DMS153 treated with DMSO at 0.1 percent for 48 hours (cell line): ENCODE measurements at regions not wholly inside any gene's neighbourhood (a gene's known extent, or its start where the extent isn't known, plus 50 kb on each side); places are given as distances from the start of the nearest gene placed in this dataset.
"Not testable (repeated sequence)": the region's sequence is repeated elsewhere in the genome, so short reads cannot be mapped to it uniquely, and the experiment has no call there.

Source experiments
- DNase-seq: peaks from one replicate; lab custom pipeline; 2025; ENCODE audit not compliant: unreplicated experiment; lab: John Stamatoyannopoulos, UW

- DNase-seq, result no peak
Observed at GRCh38 chr13:50467156-50468110, 376.1 kb downstream of the DLEU7 start.

- DNase-seq, result no peak
Observed at GRCh38 chr13:50468849-50469669, 374.4 kb downstream of the DLEU7 start.

- not testable (repeated sequence) for DNase-seq
Observed at GRCh38 chr13:50473050-50473449, 370.4 kb downstream of the DLEU7 start.

GRCh38 chr13:50474088-50474662 is 369.3 kb downstream of the DLEU7 start:
- DNase-seq, result no peak

- DNase-seq, result no peak
Observed at GRCh38 chr13:50476577-50477285, 366.8 kb downstream of the DLEU7 start.

GRCh38 chr13:50481936-50482335 is 361.6 kb downstream of the DLEU7 start:
- DNase-seq, result no peak

- no peak for DNase-seq
Observed at GRCh38 chr13:50483416-50483815, 360.1 kb downstream of the DLEU7 start.

GRCh38 chr13:50484472-50485113 is 358.9 kb downstream of the DLEU7 start:
- DNase-seq, result no peak

- DNase-seq, result no peak
Observed at GRCh38 chr13:50485979-50486935, 357.2 kb downstream of the DLEU7 start.

GRCh38 chr13:50493683-50494082 is 349.8 kb downstream of the DLEU7 start:
- no peak for DNase-seq

GRCh38 chr13:50494138-50494537 is 349.4 kb downstream of the DLEU7 start:
- no peak for DNase-seq

- DNase-seq, result not testable (repeated sequence)
Observed at GRCh38 chr13:50503212-50503611, 340.3 kb downstream of the DLEU7 start.

- DNase-seq, result no peak
Observed at GRCh38 chr13:50509167-50509566, 334.3 kb downstream of the DLEU7 start.

- no peak for DNase-seq
Observed at GRCh38 chr13:50509771-50510441, 333.6 kb downstream of the DLEU7 start.

- not testable (repeated sequence) for DNase-seq
Observed at GRCh38 chr13:50510885-50511545, 332.5 kb downstream of the DLEU7 start.

GRCh38 chr13:50511877-50512341 is 331.6 kb downstream of the DLEU7 start:
- DNase-seq, result no peak

- DNase-seq, result peak; percentile 41
Observed at GRCh38 chr13:50512474-50513299, 330.8 kb downstream of the DLEU7 start.
